Activated naive CD4-positive, alpha-beta T cell treated with anti-CD3 and anti-CD28 coated beads, Interleukin-2, amount 10 ng/mL, durations not matched to agents 7 days and 5 days (primary cell): ENCODE measurements at regions not wholly inside any gene's neighbourhood (a gene's known extent, or its start where the extent isn't known, plus 50 kb on each side); places are given as distances from the start of the nearest gene placed in this dataset.
"Not testable (repeated sequence)": the region's sequence is repeated elsewhere in the genome, so short reads cannot be mapped to it uniquely, and the experiment has no call there.

Experiments used
- CTCF ChIA-PET: fragments of 350-600 bp; sonication (Branson Sonifier 250); formaldehyde crosslinking; loops from one replicate; lab custom pipeline; 2021; ENCODE audit warnings: antibody characterized with exemption; lab: Charles Lee
- DNase-seq: peaks from one replicate; pipeline ENCODE4 v3.0.0-alpha.2; 2020
- H3K27ac Mint-ChIP-seq: one replicate; pipeline ENCODE4 v1.8.0; 2021; ENCODE audit warnings: mild to moderate bottlenecking, moderate library complexity, mixed read lengths
- H3K27me3 Mint-ChIP-seq: one replicate; pipeline ENCODE4 v1.8.0; 2021; ENCODE audit warnings: mild to moderate bottlenecking, mixed read lengths
- H3K36me3 Mint-ChIP-seq: one replicate; pipeline ENCODE4 v1.8.0; 2021; ENCODE audit warnings: mixed read lengths
- H3K4me1 Mint-ChIP-seq: one replicate; pipeline ENCODE4 v1.8.0; 2021; ENCODE audit warnings: mixed read lengths
- H3K4me3 Mint-ChIP-seq: one replicate; pipeline ENCODE4 v1.8.0; 2021; ENCODE audit warnings: mild to moderate bottlenecking, moderate library complexity, mixed read lengths
- H3K9me3 Mint-ChIP-seq: one replicate; pipeline ENCODE4 v1.8.0; 2021; ENCODE audit warnings: mixed read lengths

DNA sequence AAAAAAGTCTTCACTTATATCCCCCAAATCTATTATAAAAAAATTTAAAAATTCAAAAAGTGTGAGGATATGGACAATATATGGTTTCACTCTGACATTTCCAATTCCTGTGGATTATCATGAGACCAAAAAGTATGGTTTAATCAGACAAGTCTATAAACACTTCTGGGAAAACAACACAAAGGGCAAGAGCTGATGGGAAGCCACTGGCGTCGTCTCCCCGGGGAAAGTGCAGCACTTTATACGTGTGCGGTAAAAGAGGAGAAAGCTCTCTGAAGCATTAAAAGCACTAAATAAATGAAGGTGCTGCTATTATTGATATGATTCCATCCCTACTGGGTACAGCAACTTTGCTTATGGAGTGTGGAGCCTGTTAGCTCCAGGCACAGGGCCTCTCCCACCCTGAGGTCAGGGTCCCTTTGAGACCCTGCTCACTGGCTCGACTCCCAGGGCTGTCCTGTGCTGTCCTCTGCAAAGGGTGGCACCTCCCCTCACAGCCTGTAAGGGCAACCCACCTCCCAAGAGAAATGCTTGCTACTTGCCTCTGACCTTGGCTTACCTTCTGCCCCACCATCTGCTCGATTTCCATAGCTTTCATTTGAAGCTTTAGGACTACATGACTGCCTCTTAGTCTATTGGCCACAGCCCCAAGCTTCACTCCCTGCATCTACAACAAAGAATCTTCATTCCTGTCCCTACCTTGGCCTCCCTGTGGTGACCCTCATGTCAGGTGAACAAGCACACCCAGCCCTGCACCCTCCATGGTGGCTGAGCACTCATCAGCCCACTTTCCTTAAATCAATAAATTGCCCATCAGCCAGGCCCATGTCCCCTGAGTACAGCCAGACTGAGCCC is 248.6 kb downstream of the HNRNPD start:
- no peaks in the 10 kb centered on the region for H3K36me3 Mint-ChIP-seq
- no peaks in the 10 kb centered on the region for H3K27me3 Mint-ChIP-seq
- CTCF ChIA-PET, result interaction anchor here (1.3 kb wide), 1 partner anchor 144 kb away, joined by 4 read pairs; no protein-coding TSS in a partner anchor
- no peak for DNase-seq
- no peaks in the 10 kb centered on the region for H3K4me1 Mint-ChIP-seq
- H3K27ac Mint-ChIP-seq, result no peak overlapping the region
- no peaks in the 10 kb centered on the region for H3K9me3 Mint-ChIP-seq
- H3K4me3 Mint-ChIP-seq, result no peak overlapping the region

DNA sequence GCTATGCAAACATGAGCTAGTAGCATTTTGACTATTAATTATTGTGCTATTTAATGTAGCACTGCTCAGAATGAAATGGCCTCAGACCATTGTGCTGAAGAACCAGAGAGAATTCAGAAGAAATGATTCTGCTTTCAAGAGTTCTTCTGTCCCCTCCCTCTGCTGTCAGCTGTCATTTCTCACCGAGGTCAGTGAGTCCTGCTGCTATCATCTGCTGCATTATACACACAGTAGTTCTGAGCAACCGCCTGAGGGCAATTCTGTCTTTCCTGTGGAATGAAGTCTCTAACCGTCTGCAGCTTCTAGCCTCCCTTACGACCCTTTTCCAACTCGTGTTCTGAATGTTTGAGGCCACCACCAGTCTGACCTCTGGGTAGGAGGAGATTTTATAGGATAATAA is 249.4 kb downstream of the HNRNPD start:
- no peak for DNase-seq
- H3K36me3 Mint-ChIP-seq, result no peaks in the 10 kb centered on the region
- no peak overlapping the region for H3K4me3 Mint-ChIP-seq
- no peak overlapping the region for H3K27ac Mint-ChIP-seq
- H3K27me3 Mint-ChIP-seq, result no peaks in the 10 kb centered on the region
- no peaks in the 10 kb centered on the region for H3K9me3 Mint-ChIP-seq
- CTCF ChIA-PET, result interaction anchor here (1.3 kb wide), 1 partner anchor 145 kb away, joined by 4 read pairs; no protein-coding TSS in a partner anchor
- no peaks in the 10 kb centered on the region for H3K4me1 Mint-ChIP-seq

DNA sequence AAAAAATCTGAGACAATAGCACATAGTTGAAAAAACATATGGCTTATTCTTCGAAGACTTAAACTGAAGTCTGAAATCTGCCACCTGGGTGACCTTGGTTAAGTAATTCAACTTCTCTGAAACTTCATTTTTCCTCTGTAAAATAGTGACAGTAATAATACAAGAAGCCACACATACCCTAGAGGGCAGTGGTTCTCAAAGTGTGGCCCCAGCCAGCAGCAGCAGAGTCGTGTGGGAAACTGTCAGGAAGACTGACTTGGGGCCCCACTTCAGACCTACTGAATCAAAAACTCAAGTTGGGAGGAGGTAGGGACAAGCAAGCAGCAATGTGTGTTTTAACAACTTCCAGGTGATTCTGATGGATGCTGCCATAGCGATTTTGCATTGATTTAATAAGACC is 249.9 kb downstream of the HNRNPD start:
- no peaks in the 10 kb centered on the region for H3K36me3 Mint-ChIP-seq
- no peaks in the 10 kb centered on the region for H3K27me3 Mint-ChIP-seq
- no peak overlapping the region for H3K27ac Mint-ChIP-seq

DNA sequence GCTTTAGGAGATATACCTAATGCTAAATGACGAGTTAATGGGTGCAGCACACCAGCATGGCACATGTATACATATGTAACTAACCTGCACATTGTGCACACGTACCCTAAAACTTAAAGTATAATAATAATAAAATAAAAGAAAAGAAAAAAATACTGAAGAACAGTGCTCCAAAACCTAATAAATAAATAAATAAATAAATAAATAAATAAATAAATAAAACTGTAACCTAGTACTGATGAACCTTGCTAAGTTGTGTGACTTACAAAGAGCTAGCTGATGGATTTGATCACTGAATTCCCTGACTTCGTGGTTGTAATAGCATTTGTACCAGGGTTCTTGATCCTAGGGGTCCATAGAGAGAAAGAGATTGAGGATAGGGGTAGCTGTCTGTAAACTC is 258.6 kb downstream of the HNRNPD start:
- H3K4me1 Mint-ChIP-seq, H3K9me3 Mint-ChIP-seq, H3K27me3 Mint-ChIP-seq, DNase-seq, H3K36me3 Mint-ChIP-seq, H3K27ac Mint-ChIP-seq, CTCF ChIA-PET, H3K4me3 Mint-ChIP-seq: not testable (repeated sequence)

More for the DNA sequence above, 249.9 kb downstream of the HNRNPD start:
- no peaks in the 10 kb centered on the region for H3K9me3 Mint-ChIP-seq
- no peaks in the 10 kb centered on the region for H3K4me1 Mint-ChIP-seq
- peak; percentile 21 for DNase-seq
- CTCF ChIA-PET, result interaction anchor here (1.3 kb wide), 1 partner anchor 145 kb away, joined by 4 read pairs; no protein-coding TSS in a partner anchor
- no peak overlapping the region for H3K4me3 Mint-ChIP-seq

DNA sequence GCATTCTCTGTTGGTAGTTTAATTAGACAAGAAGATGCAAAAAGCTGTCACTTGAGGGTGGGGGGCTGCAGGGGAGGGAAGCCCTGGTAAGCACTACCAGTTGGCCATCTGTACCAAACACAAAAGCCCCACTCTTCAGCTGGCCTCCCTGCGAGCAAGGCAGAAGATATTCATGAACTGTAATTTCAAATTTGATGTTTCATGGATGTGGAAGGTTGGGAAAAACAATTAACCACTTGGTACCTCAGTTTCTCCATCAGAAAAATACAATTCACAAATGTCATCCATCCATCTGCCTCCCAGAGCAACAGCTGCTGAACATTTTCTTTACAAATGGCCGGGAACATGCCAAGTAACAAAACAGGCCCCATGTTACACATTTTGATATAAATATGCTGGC is 265.3 kb downstream of the HNRNPD start:
- Mint-ChIP-seq H3K4me1 (no peaks in the 10 kb centered on the region), H3K27me3 (no peaks in the 10 kb centered on the region), H3K27ac (no peak overlapping the region), H3K9me3 (no peaks in the 10 kb centered on the region), H3K36me3 (no peaks in the 10 kb centered on the region), H3K4me3 (no peak overlapping the region)
- CTCF ChIA-PET, result no interaction called here
- DNase-seq, result no peak

DNA sequence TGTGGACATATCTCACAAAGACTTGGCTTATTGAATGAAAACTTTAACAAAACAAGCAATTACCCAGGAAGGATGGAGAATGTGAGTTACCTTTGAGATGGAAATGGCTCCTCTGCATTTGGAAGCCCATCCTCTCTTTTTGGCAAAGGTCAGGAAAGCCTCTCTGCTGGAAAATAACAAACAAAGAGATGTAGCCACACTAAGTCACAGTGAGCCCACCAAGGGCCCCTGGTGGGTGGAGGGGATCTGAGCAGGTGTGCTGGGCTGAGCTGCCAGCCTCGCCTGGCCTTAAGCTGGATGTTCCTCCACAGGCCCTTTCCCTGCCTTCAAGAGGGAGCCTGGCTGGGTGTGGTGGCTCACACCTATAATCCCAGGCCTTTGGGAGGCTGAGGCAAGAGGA is 269.2 kb downstream of the HNRNPD start:
- H3K4me3 Mint-ChIP-seq, result no peak overlapping the region
- H3K4me1 Mint-ChIP-seq, result no peaks in the 10 kb centered on the region
- no peaks in the 10 kb centered on the region for H3K9me3 Mint-ChIP-seq
- no peaks in the 10 kb centered on the region for H3K36me3 Mint-ChIP-seq
- CTCF ChIA-PET, result no interaction called here
- no peak for DNase-seq
- no peaks in the 10 kb centered on the region for H3K27me3 Mint-ChIP-seq
- H3K27ac Mint-ChIP-seq, result no peak overlapping the region

DNA sequence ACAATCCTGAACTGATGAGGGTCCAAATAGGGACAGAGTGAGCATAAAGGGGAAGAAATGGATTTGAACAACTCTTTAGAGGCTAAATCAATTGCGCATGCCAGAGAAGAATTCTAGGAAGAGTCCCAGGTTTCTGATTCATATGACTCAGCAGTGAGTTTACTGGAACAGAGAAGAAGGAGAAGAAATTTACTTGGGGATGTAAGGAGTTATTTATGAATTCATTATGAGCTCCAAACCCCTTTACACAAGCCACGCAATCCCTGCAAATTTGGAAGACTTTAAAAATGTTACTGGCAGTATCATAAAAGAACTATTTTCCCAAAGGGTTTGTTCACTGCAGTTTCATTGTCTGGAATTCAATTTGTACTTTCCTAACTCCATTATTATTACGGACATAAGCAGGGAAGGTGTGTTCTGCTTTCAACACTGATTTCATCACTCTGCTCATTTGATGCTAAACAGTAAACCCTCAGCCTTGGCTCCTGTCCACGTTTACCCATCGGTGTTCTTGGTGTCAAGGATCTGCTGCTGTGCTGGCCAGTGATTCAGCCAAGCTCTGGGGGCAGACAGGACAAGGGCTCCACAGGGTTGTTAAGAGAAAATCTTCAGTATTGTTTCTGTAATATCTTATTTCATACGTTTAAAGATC is 273.7 kb downstream of the HNRNPD start:
- no peaks in the 10 kb centered on the region for H3K36me3 Mint-ChIP-seq
- H3K4me3 Mint-ChIP-seq, result no peak overlapping the region
- H3K9me3 Mint-ChIP-seq, result no peaks in the 10 kb centered on the region
- H3K4me1 Mint-ChIP-seq, result no peaks in the 10 kb centered on the region
- no peak for DNase-seq
- H3K27me3 Mint-ChIP-seq, result no peaks in the 10 kb centered on the region
- CTCF ChIA-PET, result interaction anchor here (0.6 to 0.7 kb wide), 2 partner anchors 92 to 287 kb away, joined by 3 read pairs; no protein-coding TSS in a partner anchor
- no peak overlapping the region for H3K27ac Mint-ChIP-seq

DNA sequence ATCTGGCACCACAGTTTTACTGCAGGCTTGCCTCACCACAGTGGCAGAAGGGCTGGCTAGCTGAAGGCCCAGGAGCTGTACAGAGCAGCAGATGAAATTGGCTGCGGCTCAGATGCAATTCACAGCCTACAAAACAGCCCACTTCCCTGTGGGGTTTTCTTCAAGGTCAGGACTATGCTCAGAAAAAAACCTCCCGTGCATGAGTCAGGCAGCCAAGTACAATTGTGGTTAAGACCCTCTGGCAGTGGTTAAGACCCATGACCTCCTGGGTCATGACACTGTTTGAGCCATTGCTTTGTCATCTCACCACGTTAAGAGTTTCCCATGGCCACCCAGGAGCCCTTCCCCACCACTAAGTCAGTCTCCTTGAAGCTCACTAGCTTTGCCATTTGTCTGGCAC is 276.3 kb downstream of the HNRNPD start:
- CTCF ChIA-PET, result no interaction called here
- DNase-seq, result no peak

DNA sequence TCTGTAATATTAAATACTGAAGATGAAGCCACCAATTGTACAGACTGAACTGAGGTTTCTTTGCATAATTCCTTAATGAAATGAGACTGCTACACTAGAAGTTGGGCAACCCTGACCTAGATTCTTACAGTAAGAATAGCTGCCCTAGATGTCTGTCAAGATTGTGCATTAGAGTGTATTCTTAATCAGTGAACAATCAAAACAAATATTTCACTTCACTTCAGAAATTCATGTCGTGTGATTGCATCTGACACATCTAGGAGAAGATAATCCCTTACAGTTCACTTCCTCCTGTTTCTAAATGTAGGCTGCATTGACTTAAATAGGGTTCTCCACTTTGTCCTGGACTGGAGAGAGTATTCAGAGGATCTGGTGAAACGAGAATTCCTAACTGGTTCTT is 283.1 kb downstream of the HNRNPD start:
- Mint-ChIP-seq H3K27ac (no peak overlapping the region), H3K4me3 (no peak overlapping the region)

More for the DNA sequence above, 276.3 kb downstream of the HNRNPD start:
- H3K4me3 Mint-ChIP-seq, result no peak overlapping the region
- no peaks in the 10 kb centered on the region for H3K4me1 Mint-ChIP-seq
- no peaks in the 10 kb centered on the region for H3K36me3 Mint-ChIP-seq
- no peaks in the 10 kb centered on the region for H3K27me3 Mint-ChIP-seq
- H3K9me3 Mint-ChIP-seq, result no peaks in the 10 kb centered on the region
- no peak overlapping the region for H3K27ac Mint-ChIP-seq

DNA sequence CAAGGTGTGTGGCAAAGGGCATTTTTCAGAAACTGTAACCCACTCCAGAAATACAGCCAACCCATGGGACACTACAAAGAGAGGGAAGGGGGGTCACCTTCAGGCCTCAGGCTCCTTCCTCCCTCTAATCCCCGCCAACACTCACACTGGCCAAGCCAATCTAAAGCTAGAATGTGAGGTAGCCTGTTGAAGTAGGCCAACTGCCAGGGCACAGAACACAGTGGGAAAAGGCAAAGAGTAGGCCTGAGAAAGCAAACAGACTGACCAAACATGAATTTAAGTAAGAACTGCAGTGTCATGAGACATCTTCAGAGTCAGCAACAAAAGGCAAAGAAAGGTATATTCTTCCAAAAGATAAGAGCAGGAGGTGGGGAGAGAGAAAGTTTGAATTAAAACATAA is 289.0 kb downstream of the HNRNPD start:
- no peaks in the 10 kb centered on the region for H3K27me3 Mint-ChIP-seq
- peaks cover 2% of the 10 kb centered on the region for H3K9me3 Mint-ChIP-seq
- CTCF ChIA-PET, result no interaction called here
- no peaks in the 10 kb centered on the region for H3K36me3 Mint-ChIP-seq
- no peak overlapping the region for H3K4me3 Mint-ChIP-seq
- no peak for DNase-seq
- H3K4me1 Mint-ChIP-seq, result no peaks in the 10 kb centered on the region
- no peak overlapping the region for H3K27ac Mint-ChIP-seq

More for the DNA sequence above, 283.1 kb downstream of the HNRNPD start:
- Mint-ChIP-seq H3K9me3 (peaks cover 2% of the 10 kb centered on the region), H3K36me3 (no peaks in the 10 kb centered on the region), H3K27me3 (no peaks in the 10 kb centered on the region), H3K4me1 (no peaks in the 10 kb centered on the region)
- no peak for DNase-seq
- CTCF ChIA-PET, result no interaction called here

DNA sequence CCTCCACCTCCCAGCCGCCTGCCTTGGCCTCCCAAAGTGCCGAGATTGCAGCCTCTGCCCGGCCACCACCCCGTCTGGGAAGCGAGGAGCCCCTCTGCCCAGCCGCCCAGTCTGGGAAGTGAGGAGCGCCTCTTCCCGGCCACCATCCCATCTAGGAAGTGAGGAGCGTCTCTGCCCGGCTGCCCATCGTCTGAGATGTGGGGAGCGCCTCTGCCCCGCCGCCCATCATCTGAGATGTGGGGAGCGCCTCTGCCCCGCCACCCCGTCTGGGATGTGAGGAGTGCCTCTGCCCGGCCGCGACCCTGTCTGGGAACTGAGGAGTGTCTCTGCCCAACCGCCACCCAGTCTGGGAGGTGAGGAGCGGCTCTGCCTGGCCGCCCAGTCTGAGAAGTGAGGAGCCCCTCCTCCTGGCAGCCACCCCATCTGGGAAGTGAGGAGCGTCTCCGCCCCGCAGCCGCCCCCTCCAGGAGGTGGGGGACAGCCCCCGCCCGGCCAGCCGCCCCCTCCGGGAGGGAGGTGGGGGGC is 296.3 kb downstream of the HNRNPD start:
- H3K4me3 Mint-ChIP-seq, H3K27ac Mint-ChIP-seq, CTCF ChIA-PET, H3K27me3 Mint-ChIP-seq, H3K36me3 Mint-ChIP-seq, DNase-seq, H3K9me3 Mint-ChIP-seq, H3K4me1 Mint-ChIP-seq: not testable (repeated sequence)

DNA sequence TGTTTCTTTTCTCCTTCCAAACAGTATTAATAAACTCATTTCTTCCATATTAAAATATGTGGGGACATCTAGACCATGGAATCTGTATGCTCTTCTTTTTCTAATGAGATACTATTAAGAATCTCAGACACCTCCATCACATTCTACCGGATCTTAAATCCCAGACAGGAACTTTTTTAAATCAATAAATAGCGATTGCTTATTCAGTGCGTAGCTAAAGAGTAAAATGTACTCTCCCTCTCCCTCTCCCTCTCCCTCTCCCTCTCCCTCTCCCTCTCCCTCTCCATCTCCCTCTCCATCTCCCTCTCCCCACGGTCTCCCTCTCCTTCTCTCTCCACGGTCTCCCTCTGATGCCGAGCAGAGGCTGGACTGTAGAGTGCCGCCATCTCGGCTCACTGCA is 297.0 kb downstream of the HNRNPD start:
- Mint-ChIP-seq H3K4me3 (no peak overlapping the region), H3K27ac (no peak overlapping the region), H3K9me3 (no peaks in the 10 kb centered on the region), H3K27me3 (no peaks in the 10 kb centered on the region), H3K4me1 (no peaks in the 10 kb centered on the region), H3K36me3 (no peaks in the 10 kb centered on the region)
- CTCF ChIA-PET, result no interaction called here
- DNase-seq, result no peak

DNA sequence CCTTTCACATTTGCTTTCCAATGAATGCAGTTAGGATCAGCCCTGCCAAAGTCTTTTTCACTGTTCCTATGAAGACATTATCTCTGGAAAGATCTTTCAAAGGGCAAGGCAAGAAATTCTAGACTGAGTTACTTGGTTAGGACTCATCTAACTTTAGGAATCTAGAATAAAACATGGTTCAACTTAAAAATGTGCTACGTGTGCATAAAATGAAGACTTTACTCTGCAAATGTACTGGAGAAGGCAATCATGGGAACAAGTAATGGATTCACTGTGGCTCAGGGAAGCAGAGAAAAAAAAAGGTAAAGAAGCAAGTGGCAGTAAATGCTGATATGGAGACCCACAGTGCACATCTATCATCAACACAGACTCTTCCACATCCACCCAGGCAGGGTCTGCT is 297.4 kb downstream of the HNRNPD start:
- H3K36me3 Mint-ChIP-seq, result no peaks in the 10 kb centered on the region
- H3K27me3 Mint-ChIP-seq, result peaks cover 2% of the 10 kb centered on the region
- CTCF ChIA-PET, result no interaction called here
- no peaks in the 10 kb centered on the region for H3K9me3 Mint-ChIP-seq
- no peak overlapping the region for H3K4me3 Mint-ChIP-seq
- no peak for DNase-seq
- no peaks in the 10 kb centered on the region for H3K4me1 Mint-ChIP-seq
- H3K27ac Mint-ChIP-seq, result no peak overlapping the region

DNA sequence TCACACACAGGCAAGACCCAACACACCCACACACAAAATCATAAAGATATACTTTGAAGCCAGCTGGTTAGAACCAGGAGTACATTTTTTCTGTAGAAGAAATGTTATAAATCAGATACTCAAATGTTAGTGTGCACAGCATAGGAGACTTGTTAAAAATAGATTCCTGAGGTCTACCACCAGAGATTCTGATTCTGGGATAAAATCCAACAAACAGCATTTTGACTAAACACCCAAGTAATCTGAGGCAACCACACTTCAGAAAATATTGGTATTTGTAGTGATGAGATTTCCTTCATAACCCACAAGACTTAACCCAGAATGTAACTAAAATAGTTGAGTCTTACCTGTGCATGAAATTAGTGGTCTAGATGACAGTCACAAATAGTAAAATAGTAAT is 301.8 kb downstream of the HNRNPD start:
- no peak overlapping the region for H3K4me3 Mint-ChIP-seq
- H3K27ac Mint-ChIP-seq, result no peak overlapping the region
- CTCF ChIA-PET, result no interaction called here
- H3K9me3 Mint-ChIP-seq, result no peaks in the 10 kb centered on the region
- no peaks in the 10 kb centered on the region for H3K4me1 Mint-ChIP-seq
- H3K36me3 Mint-ChIP-seq, result no peaks in the 10 kb centered on the region
- no peak for DNase-seq
- H3K27me3 Mint-ChIP-seq, result peaks cover 5% of the 10 kb centered on the region
